IMR-90 (cell line): ENCODE measurements at regions not wholly inside any gene's neighbourhood (a gene's known extent, or its start where the extent isn't known, plus 50 kb on each side); places are given as distances from the start of the nearest gene placed in this dataset.

Experiments used
- ATAC-seq: fragments of 200-7000 bp; cut with Tn5 transposase; 2 replicates; pipeline ENCODE4 v1.9.1; 2020; ENCODE audit warnings: low read depth, mild to moderate bottlenecking, moderate library complexity
- BruUV-seq: library from RNA; stranded (reverse); fragments of 400-500 nt; replicated peaks from 2 replicates; lab custom pipeline; 2021; lab: Mats Ljungman, UMichigan
- CTCF ChIA-PET: fragments of 300-600 bp; formaldehyde crosslinking; extraction: SDS; loops from one replicate; lab custom pipeline; 2021; ENCODE audit warnings: antibody characterized with exemption; lab: Yijun Ruan, JAX
- POLR2A ChIA-PET: fragments of 300-600 bp; sonication (Branson Sonifier 250); formaldehyde crosslinking; loops from one replicate; lab custom pipeline; 2022; ENCODE audit warnings: antibody characterized with exemption; ENCODE audit not compliant: unreplicated experiment; lab: Charles Lee
- DNase-seq: peaks from one replicate; pipeline ENCODE4 v3.0.0; 2013
- H2AFZ ChIP-seq: replicated peaks from 2 replicates; pipeline ENCODE3; 2013; ENCODE audit warnings: low read length, mild to moderate bottlenecking; ENCODE audit not compliant: poor library complexity
- H2AK5ac ChIP-seq: 2 replicates; pipeline ENCODE4 v1.6.1; 2013; ENCODE audit warnings: low read depth, low read length, inconsistent platforms
- H2AK9ac ChIP-seq: replicated peaks from 2 replicates; pipeline ENCODE3; 2013; ENCODE audit warnings: mild to moderate bottlenecking, low read depth, low read length, moderate library complexity; ENCODE audit not compliant: poor library complexity
- H2BK120ac ChIP-seq: 2 replicates; pipeline ENCODE4 v1.6.1; 2013; ENCODE audit warnings: low read depth, low read length, inconsistent platforms
- H2BK15ac ChIP-seq: 3 replicates; pipeline ENCODE4 v1.6.1; 2013; ENCODE audit warnings: low read depth, low read length, inconsistent platforms
- H2BK20ac ChIP-seq: 2 replicates; pipeline ENCODE4 v1.6.1; 2013; ENCODE audit warnings: low read depth, mild to moderate bottlenecking, inconsistent platforms, low read length, moderate library complexity
- H2BK5ac ChIP-seq: 2 replicates; pipeline ENCODE4 v1.6.1; 2013; ENCODE audit warnings: mild to moderate bottlenecking, low read depth, low read length, inconsistent platforms; ENCODE audit not compliant: poor library complexity, severe bottlenecking
- H3K14ac ChIP-seq: replicated peaks from 2 replicates; pipeline ENCODE4 v1.6.1; 2013; ENCODE audit warnings: low read depth, low read length, inconsistent platforms
- H3K18ac ChIP-seq: 2 replicates; pipeline ENCODE4 v1.6.1; 2013; ENCODE audit warnings: low read depth, low read length, control low read depth
- H3K23ac ChIP-seq: 2 replicates; pipeline ENCODE4 v1.6.1; 2013; ENCODE audit warnings: low read depth, low read length, inconsistent platforms
- H3K27ac ChIP-seq: 2 replicates; pipeline ENCODE4 v1.5.1; 2013; ENCODE audit warnings: mild to moderate bottlenecking, control low read depth, low read length; ENCODE audit not compliant: insufficient read depth
- H3K27me3 ChIP-seq: 2 replicates; pipeline ENCODE4 v1.6.1; 2013; ENCODE audit warnings: low read length; ENCODE audit not compliant: control insufficient read depth, insufficient read depth
- H3K36me3 ChIP-seq: 2 replicates; pipeline ENCODE4 v1.6.1; 2013; ENCODE audit warnings: low read length, mixed read lengths; ENCODE audit not compliant: control insufficient read depth, insufficient read depth
- H3K4ac ChIP-seq: 2 replicates; pipeline ENCODE4 v1.6.1; 2013; ENCODE audit warnings: low read depth, low read length, inconsistent platforms
- H3K4me1 ChIP-seq: 2 replicates; pipeline ENCODE4 v1.6.1; 2013; ENCODE audit warnings: low read length, mixed read lengths; ENCODE audit not compliant: control insufficient read depth, insufficient read depth
- H3K4me2 ChIP-seq: 2 replicates; pipeline ENCODE4 v1.6.1; 2013; ENCODE audit warnings: low read depth, mild to moderate bottlenecking, control low read depth, low read length, moderate library complexity
- H3K4me3 ChIP-seq: 2 replicates; pipeline ENCODE4 v1.5.1; 2013; ENCODE audit warnings: low read depth, mild to moderate bottlenecking, control low read depth, low read length, moderate library complexity; ENCODE audit not compliant: insufficient read depth
- H3K56ac ChIP-seq: 2 replicates; pipeline ENCODE4 v1.6.1; 2013; ENCODE audit warnings: low read length, inconsistent platforms; ENCODE audit not compliant: insufficient read depth; ENCODE audit errors: extremely low read depth
- H3K79me1 ChIP-seq, 2 experiments: 2 replicates each; pipeline ENCODE4 v1.6.1; 2013; ENCODE audit warnings: low read length in 2 of 2, inconsistent platforms in 1 of 2, low read depth in 1 of 2
- H3K9ac ChIP-seq: 2 replicates; pipeline ENCODE4 v1.6.1; 2013; ENCODE audit warnings: low read depth, low read length, control low read depth
- H3K9me1 ChIP-seq: 2 replicates; pipeline ENCODE4 v1.6.1; 2013; ENCODE audit warnings: low read length, inconsistent platforms; ENCODE audit not compliant: insufficient read depth
- H3K9me3 ChIP-seq: 2 replicates; pipeline ENCODE4 v1.6.1; 2013; ENCODE audit warnings: low read length; ENCODE audit not compliant: control insufficient read depth, insufficient read depth
- H4K20me1 ChIP-seq: 2 replicates; pipeline ENCODE4 v1.6.1; 2013; ENCODE audit warnings: low read length, inconsistent platforms; ENCODE audit not compliant: insufficient read depth
- H4K5ac ChIP-seq: 2 replicates; pipeline ENCODE4 v1.6.1; 2013; ENCODE audit warnings: mild to moderate bottlenecking, low read depth, low read length, control low read depth
- H4K8ac ChIP-seq, 2 experiments: 2 replicates each; pipeline ENCODE4 v1.6.1; 2013; ENCODE audit warnings: low read depth in 2 of 2, low read length in 2 of 2, control low read depth in 1 of 2, inconsistent platforms in 1 of 2
- H4K91ac ChIP-seq: 2 replicates; pipeline ENCODE4 v1.6.1; 2013; ENCODE audit warnings: low read depth, low read length, inconsistent platforms; ENCODE audit not compliant: insufficient read depth
- BHLHE40 ChIP-seq: fragments of 150-350 bp; IDR thresholded peaks from 2 replicates; pipeline ENCODE4 v1.6.1; 2016; ENCODE audit warnings: mild to moderate bottlenecking, low read depth, low read length
- CEBPB ChIP-seq: IDR thresholded peaks from 2 replicates; pipeline ENCODE4 v1.6.1; 2012; ENCODE audit warnings: low read depth, low read length, improper control_type of control experiment
- CHD1 ChIP-seq: IDR thresholded peaks from 2 replicates; pipeline ENCODE4 v1.6.1; 2012; ENCODE audit warnings: low read depth, low read length, improper control_type of control experiment
- ELK1 ChIP-seq: fragments of 150-350 bp; IDR thresholded peaks from 2 replicates; pipeline ENCODE4 v1.6.1; 2016; ENCODE audit warnings: low read depth, mild to moderate bottlenecking, low read length, moderate library complexity, borderline replicate concordance
- FOS ChIP-seq: fragments of 150-350 bp; IDR thresholded peaks from 2 replicates; pipeline ENCODE4 v1.6.1; 2016; ENCODE audit warnings: low read depth, low read length
- MAFK ChIP-seq: IDR thresholded peaks from 2 replicates; pipeline ENCODE4 v1.6.1; 2012; ENCODE audit warnings: low read depth, low read length, improper control_type of control experiment
- MAZ ChIP-seq: IDR thresholded peaks from 2 replicates; pipeline ENCODE4 v1.6.1; 2012; ENCODE audit warnings: low read depth, mild to moderate bottlenecking, low read length, improper control_type of control experiment, moderate library complexity, borderline replicate concordance
- MXI1 ChIP-seq: IDR thresholded peaks from 2 replicates; pipeline ENCODE4 v1.6.1; 2012; ENCODE audit warnings: low read depth, mild to moderate bottlenecking, low read length, moderate library complexity, borderline replicate concordance
- NFE2L2 ChIP-seq: fragments of 150-350 bp; IDR thresholded peaks from 2 replicates; pipeline ENCODE4 v1.6.1; 2016; ENCODE audit warnings: low read depth, mild to moderate bottlenecking, low read length
- POLR2A ChIP-seq: IDR thresholded peaks from 2 replicates; pipeline ENCODE4 v1.6.1; 2012; ENCODE audit warnings: mild to moderate bottlenecking, low read depth, low read length
- RAD21 ChIP-seq: IDR thresholded peaks from 2 replicates; pipeline ENCODE4 v1.6.1; 2012; ENCODE audit warnings: low read length, improper control_type of control experiment
- RCOR1 ChIP-seq: IDR thresholded peaks from 2 replicates; pipeline ENCODE4 v1.6.1; 2012; ENCODE audit warnings: mild to moderate bottlenecking, low read length, improper control_type of control experiment; ENCODE audit not compliant: insufficient replicate concordance
- RFX5 ChIP-seq: IDR thresholded peaks from 2 replicates; pipeline ENCODE4 v1.8.0; 2012; ENCODE audit warnings: low read depth, mild to moderate bottlenecking, low read length, moderate library complexity
- SMC3 ChIP-seq: fragments of 150-350 bp; IDR thresholded peaks from 2 replicates; pipeline ENCODE4 v1.6.1; 2016; ENCODE audit warnings: low read depth, mild to moderate bottlenecking, antibody characterized with exemption, low read length, moderate library complexity
- USF2 ChIP-seq: fragments of 150-350 bp; IDR thresholded peaks from 2 replicates; pipeline ENCODE4 v1.6.1; 2017; ENCODE audit warnings: mild to moderate bottlenecking, antibody characterized with exemption, low read length, low read depth
- WGBS, 2 experiments: methylation state at CpG; one replicate each; pipeline versions ENCODE4 v1.1.5 to v1.1.7; 2013; ENCODE audit warnings: missing lambda C conversion rate in 2 of 2; ENCODE audit not compliant: insufficient read length in 1 of 2; ENCODE audit errors: extremely low coverage in 2 of 2; 5-methylcytosine and 5-hydroxymethylcytosine counted together
- dilution Hi-C: fragments of 300-500 bp; cut with HindIII; formaldehyde crosslinking; loops from one replicate; pipeline ENCODE4 v1.14.3; 2018; ENCODE audit warnings: low sequenced_read_pairs; ENCODE audit not compliant: unreplicated experiment
- in situ Hi-C: fragments of 300-500 bp; cut with MboI; formaldehyde crosslinking; loops from 3 replicates; pipeline ENCODE4 v1.14.3; 2019; ENCODE audit warnings: low sequenced_read_pairs, inconsistent platforms, mixed read lengths
- intact Hi-C: fragments of 100-400 bp; cut with micrococcal nuclease; formaldehyde crosslinking; loops from 2 replicates; pipeline ENCODE4 v1.10.0; 2022

- no peak for ATAC-seq
- Histone ChIP-seq H3K23ac (no peak overlapping the region), H3K4me3 (no peak overlapping the region), H4K20me1 (no peaks in the 10 kb centered on the region), H2AFZ (no peak overlapping the region), H3K79me1 (no peaks in the 10 kb centered on the region), H3K14ac (no peak overlapping the region), H3K4me2 (no peak overlapping the region), H4K8ac (no peak overlapping the region), H3K18ac (no peak overlapping the region), H3K9me3 (peaks cover 3% of the 10 kb centered on the region), H3K9ac (no peak overlapping the region), H2BK20ac (no peak overlapping the region), H2BK120ac (no peak overlapping the region), H3K9me1 (no peaks in the 10 kb centered on the region), H3K4ac (no peak overlapping the region), H2AK9ac (no peak overlapping the region), H3K27ac (no peak overlapping the region), H3K56ac (no peak overlapping the region), H2AK5ac (no peak overlapping the region), H3K4me1 (no peaks in the 10 kb centered on the region), H2BK5ac (no peak overlapping the region), H3K27me3 (no peaks in the 10 kb centered on the region), H4K91ac (no peak overlapping the region), H3K36me3 (no peaks in the 10 kb centered on the region), H4K5ac (no peak overlapping the region), H2BK15ac (no peak overlapping the region)
- no TSS peak for BruUV-seq
- ChIA-PET CTCF (no interaction called here), POLR2A (no interaction called here)
- no peak for DNase-seq
- dilution Hi-C loops (no loop called here), in situ Hi-C loops (no loop called here), intact Hi-C loops (no loop called here)
- TF ChIP-seq MXI1 (no peak), CHD1 (no peak), FOS (no peak), NFE2L2 (no peak), CEBPB (no peak), RFX5 (no peak), MAFK (no peak), SMC3 (no peak), ELK1 (no peak), POLR2A (no peak), MAZ (no peak), USF2 (no peak), RCOR1 (no peak), RAD21 (no peak), BHLHE40 (no peak)
- WGBS, 2 experiments: no CpG with 5 or more reads among the region's 10 CpGs
These were observed 211.0 kb upstream of the IRX5 start for GRCh38 chr16:54719624-54720023.
